Body of pancreas (tissue), 4 donors: ENCODE measurements at regions not wholly inside any gene's neighbourhood (a gene's known extent, or its start where the extent isn't known, plus 50 kb on each side); places are given as distances from the start of the nearest gene placed in this dataset.

Source experiments
- ATAC-seq: fragments of 150-250 bp; one replicate; pipeline ENCODE4 v1.9.1; 2016
- DNase-seq, 4 donors: peaks; one replicate each; pipeline ENCODE4 v3.0.0-alpha.2; 2019
- H3K27ac ChIP-seq, 4 donors: fragments of 200-600 bp; sonication (generic); 1 replicate in 3 of 4; 2 replicates in 1 of 4; pipeline versions ENCODE4 v1.5.1 to v1.6.1; 2016 to 2019; ENCODE audit warnings: mild to moderate bottlenecking in 1 of 4, mixed read lengths in 1 of 4, moderate library complexity in 1 of 4
- H3K27me3 ChIP-seq, 2 donors: fragments of 200-600 bp; sonication (generic); one replicate each; pipeline ENCODE4 v1.6.0; 2016; ENCODE audit warnings: mild to moderate bottlenecking in 1 of 2
- H3K36me3 ChIP-seq, 2 donors: fragments of 200-600 bp; sonication (generic); replicated peaks in 1 of 2; 2 replicates each; pipeline ENCODE4 v1.5.1; 2016; ENCODE audit warnings: low read depth in 2 of 2; ENCODE audit not compliant: insufficient read depth in 1 of 2
- H3K4me1 ChIP-seq: fragments of 200-600 bp; sonication (generic); one replicate; pipeline ENCODE4 v1.6.0; 2016
- H3K4me3 ChIP-seq, 2 donors: fragments of 200-600 bp; sonication (generic); 1 replicate in 1 of 2; 2 replicates in 1 of 2; pipeline ENCODE4 v1.5.1; 2016 to 2019
- H3K9me3 ChIP-seq, 3 donors: fragments of 200-600 bp; sonication (generic); 1 replicate in 2 of 3; 2 replicates in 1 of 3; pipeline ENCODE4 v1.5.1; 2016
- POLR2A ChIP-seq, 3 donors: fragments of 450-650 bp; IDR thresholded peaks; one replicate each; pipeline ENCODE4 v1.6.1; 2016; ENCODE audit warnings: antibody characterized with exemption in 3 of 3, mild to moderate bottlenecking in 2 of 3
- WGBS, 2 donors: methylation state at CpG; one replicate each; pipeline ENCODE4 v1.1.5; 2017; 5-methylcytosine and 5-hydroxymethylcytosine counted together
- intact Hi-C: fragments of 100-400 bp; cut with DNase I; formaldehyde crosslinking; loops from one replicate; pipeline ENCODE4 v1.15.1; 2023
- TF ChIP-seq, protein P1 (sequence below), 7 experiments: fragments of 450-650 bp in 4 of 7; fragments of 200-600 bp in 3 of 7; sonication (generic) in 3 of 7; IDR thresholded peaks; one replicate each; pipeline ENCODE4 v1.5.1; 2016 to 2019; ENCODE audit warnings: antibody characterized with exemption in 7 of 7

DNA sequence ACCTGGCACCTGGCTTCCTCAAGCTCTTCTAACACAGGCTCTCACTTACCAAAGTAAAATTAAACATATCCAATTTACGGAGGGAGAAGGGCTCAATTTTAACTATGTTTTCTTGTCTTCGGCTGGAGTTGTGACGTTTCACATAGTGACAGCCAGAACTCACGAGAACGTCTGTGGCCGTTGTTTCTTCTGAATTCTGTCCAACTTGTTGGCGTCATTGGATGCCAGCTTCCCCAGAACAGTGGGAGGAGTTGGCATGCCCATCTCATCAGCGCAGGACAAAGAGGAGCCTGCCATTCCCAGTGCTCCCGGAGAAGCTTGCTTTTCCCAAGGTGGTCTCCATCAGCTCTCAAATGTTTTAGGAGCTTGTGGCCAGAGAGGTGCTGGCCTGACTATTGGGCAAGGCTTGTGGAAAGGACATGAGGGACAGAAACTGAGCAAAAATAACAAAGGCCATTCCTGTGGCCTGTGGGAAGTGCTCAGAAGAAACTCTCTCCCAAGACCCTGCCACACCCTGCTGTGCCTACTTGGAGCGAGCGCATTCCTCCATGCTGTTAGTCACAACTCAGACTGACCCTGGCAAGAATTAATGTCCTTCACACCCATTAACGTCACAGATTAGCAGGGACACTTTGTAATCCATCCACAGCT, 265.4 kb upstream of the CDH4 start:
- DNase-seq = no peak
- H3K9me3 ChIP-seq = no peaks in the 10 kb centered on the region
- ATAC-seq = no peak
- H3K4me1 ChIP-seq = no peaks in the 10 kb centered on the region
- TF ChIP-seq POLR2A (IDR thresholded peaks at IDR 0.05) = no peak
- TF ChIP-seq, protein P1, sequence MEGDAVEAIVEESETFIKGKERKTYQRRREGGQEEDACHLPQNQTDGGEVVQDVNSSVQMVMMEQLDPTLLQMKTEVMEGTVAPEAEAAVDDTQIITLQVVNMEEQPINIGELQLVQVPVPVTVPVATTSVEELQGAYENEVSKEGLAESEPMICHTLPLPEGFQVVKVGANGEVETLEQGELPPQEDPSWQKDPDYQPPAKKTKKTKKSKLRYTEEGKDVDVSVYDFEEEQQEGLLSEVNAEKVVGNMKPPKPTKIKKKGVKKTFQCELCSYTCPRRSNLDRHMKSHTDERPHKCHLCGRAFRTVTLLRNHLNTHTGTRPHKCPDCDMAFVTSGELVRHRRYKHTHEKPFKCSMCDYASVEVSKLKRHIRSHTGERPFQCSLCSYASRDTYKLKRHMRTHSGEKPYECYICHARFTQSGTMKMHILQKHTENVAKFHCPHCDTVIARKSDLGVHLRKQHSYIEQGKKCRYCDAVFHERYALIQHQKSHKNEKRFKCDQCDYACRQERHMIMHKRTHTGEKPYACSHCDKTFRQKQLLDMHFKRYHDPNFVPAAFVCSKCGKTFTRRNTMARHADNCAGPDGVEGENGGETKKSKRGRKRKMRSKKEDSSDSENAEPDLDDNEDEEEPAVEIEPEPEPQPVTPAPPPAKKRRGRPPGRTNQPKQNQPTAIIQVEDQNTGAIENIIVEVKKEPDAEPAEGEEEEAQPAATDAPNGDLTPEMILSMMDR (IDR thresholded peaks at IDR 0.05) = no peak
- intact Hi-C loops = no loop called here
- H3K27me3 ChIP-seq = no peaks in the 10 kb centered on the region
- 74 to 82% methylated on average over 12 of the region's 12 CpGs for WGBS, 2 donors
- H3K4me3 ChIP-seq = no peak overlapping the region
- H3K27ac ChIP-seq = no peak overlapping the region
- no peaks in the 10 kb centered on the region for H3K36me3 ChIP-seq

DNA sequence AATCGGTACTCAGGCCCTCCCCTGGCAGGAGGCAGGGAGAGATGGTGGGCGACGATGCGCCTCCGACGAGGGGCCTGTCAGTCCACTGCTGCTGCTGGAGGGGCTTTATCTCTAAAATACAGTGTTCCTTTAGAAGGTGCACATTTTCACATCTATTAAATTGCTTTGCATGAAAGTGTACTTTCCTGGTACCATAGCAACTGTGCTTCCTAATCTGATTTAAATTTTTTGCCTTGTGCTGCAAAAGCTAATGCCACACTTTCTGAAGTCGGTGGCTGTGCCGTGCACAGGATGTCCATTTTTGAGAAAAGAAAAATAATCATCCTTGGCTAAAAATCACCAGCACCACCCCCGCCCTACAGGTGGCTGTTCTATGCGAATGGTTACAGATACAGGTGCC, 262.0 kb upstream of the CDH4 start:
- Histone ChIP-seq H3K36me3 (no peaks in the 10 kb centered on the region), H3K27me3 (peaks cover 0 to under 1% of the 10 kb centered on the region in 2 donors), H3K9me3 (no peaks in the 10 kb centered on the region), H3K4me3 (no peak overlapping the region), H3K4me1 (no peaks in the 10 kb centered on the region), H3K27ac (no peak overlapping the region)
- TF ChIP-seq, protein P1 (IDR thresholded peaks at IDR 0.05) = no peak
- TF ChIP-seq POLR2A (IDR thresholded peaks at IDR 0.05) = no peak
- WGBS, 2 donors = 66 to 67% methylated on average over 4 to 10 of the region's 10 CpGs
- intact Hi-C loops = no loop called here
- ATAC-seq (no peak), DNase-seq (no peak)

- intact Hi-C loops = no loop called here
- no peaks in the 10 kb centered on the region for H3K4me1 ChIP-seq
- WGBS, 2 donors = 53 to 57% methylated on average over 12 of the region's 12 CpGs
- ATAC-seq = no peak
- no peak for DNase-seq
- TF ChIP-seq, protein P1 (IDR thresholded peaks at IDR 0.05) = no peak
- no peak for TF ChIP-seq POLR2A (IDR thresholded peaks at IDR 0.05)
- peaks cover 0 to 4% of the 10 kb centered on the region in 2 donors for H3K27me3 ChIP-seq
- H3K36me3 ChIP-seq = no peaks in the 10 kb centered on the region
- no peaks in the 10 kb centered on the region for H3K9me3 ChIP-seq
- H3K4me3 ChIP-seq = no peak overlapping the region
- no peak overlapping the region for H3K27ac ChIP-seq
Measured at GRCh38 chr20:60990643-60991042, 261.4 kb upstream of the CDH4 start.

- 47 to 56% methylated on average over 9 of the region's 9 CpGs for WGBS, 2 donors
Measured at GRCh38 chr20:60993433-60994044, 258.5 kb upstream of the CDH4 start.

More at GRCh38 chr20:60993433-60994044, 258.5 kb upstream of the CDH4 start:
- Histone ChIP-seq H3K9me3 (no peaks in the 10 kb centered on the region), H3K27me3 (peaks cover 0 to 4% of the 10 kb centered on the region in 2 donors), H3K4me1 (no peaks in the 10 kb centered on the region), H3K36me3 (no peaks in the 10 kb centered on the region), H3K4me3 (no peak overlapping the region), H3K27ac (no peak overlapping the region)
- intact Hi-C loops = no loop called here
- DNase-seq = no peak
- ATAC-seq = no peak
- no peak for TF ChIP-seq POLR2A (IDR thresholded peaks at IDR 0.05)
- TF ChIP-seq, protein P1 (IDR thresholded peaks at IDR 0.05) = peak in 1 of 7 experiments; percentile 29
